ENCODE measurements at regions not wholly inside any gene's neighbourhood (a gene's known extent, or its start where the extent isn't known, plus 50 kb on each side); places are given as distances from the start of the nearest gene placed in this dataset.
A peak's percentile ranks its signal among the peaks of the same experiment; 100 is the strongest.

DNA sequence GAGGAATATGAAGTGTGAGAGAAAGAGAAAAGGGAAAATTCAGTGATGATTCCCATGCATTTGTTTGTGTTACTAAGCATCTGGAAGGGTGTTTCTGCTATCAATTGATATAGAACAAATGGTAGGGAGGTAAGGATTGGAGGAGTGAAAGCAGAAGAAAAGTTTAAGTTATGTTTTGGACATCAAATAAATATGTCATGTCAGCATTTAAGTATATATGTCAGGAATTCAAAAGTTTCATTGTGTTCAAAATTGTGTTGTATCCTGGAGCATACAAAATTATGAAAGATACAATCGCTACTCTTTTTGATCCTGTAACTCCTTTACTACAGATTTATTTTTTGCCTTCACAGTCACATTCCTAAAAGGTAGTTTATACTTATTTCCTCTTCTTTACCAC lies 885.8 kb downstream of the KCNA4 start:
- no peak for ATAC-seq
- Histone ChIP-seq H3K9me3 (ENCODE audit: low read length) (no peaks in the 10 kb centered on the region), H3K79me2 (ENCODE audit: low read length) (no peaks in the 10 kb centered on the region), H3K4me2 (ENCODE audit: low read length) (no peak overlapping the region), H3K9me2 (replicated peaks; ENCODE audit: low read length) (no peaks in the 10 kb centered on the region), H3K4me1 (ENCODE audit: insufficient read depth, low read length) (no peaks in the 10 kb centered on the region; the same call in 1 of the 2 replicates), H3F3A (ENCODE audit: low read length, unreplicated experiment) (no peaks in the 10 kb centered on the region), H2AFZ (ENCODE audit: low read length) (no peak overlapping the region), H4K20me1 (ENCODE audit: low read length) (no peaks in the 10 kb centered on the region), H3K27ac (ENCODE audit: low read length) (no peak overlapping the region), H3K9ac (ENCODE audit: low read length) (no peak overlapping the region), H3K36me3 (ENCODE audit: low read depth, low read length) (no peaks in the 10 kb centered on the region), H3K27me3 (ENCODE audit: low read length) (no peaks in the 10 kb centered on the region), H3K4me3 (ENCODE audit: low read length) (no peak overlapping the region)
- ChIA-PET CTCF (no interaction called here), POLR2A (ENCODE audit: unreplicated experiment) (no interaction called here)
- TF ChIP-seq CTCF (conservative IDR thresholded peaks at IDR 0.05; ENCODE audit: low read depth, low read length) (no peak), EZH2phosphoT487 (IDR thresholded peaks at IDR 0.05; ENCODE audit: borderline replicate concordance, low read length) (no peak), EZH2 (IDR thresholded peaks at IDR 0.05; ENCODE audit: low read length, unreplicated experiment) (no peak)
- no peak for DNase-seq
- BruUV-seq (replicated peaks), result no TSS peak
- intact Hi-C loops (cut with micrococcal nuclease), result no loop called here

DNA sequence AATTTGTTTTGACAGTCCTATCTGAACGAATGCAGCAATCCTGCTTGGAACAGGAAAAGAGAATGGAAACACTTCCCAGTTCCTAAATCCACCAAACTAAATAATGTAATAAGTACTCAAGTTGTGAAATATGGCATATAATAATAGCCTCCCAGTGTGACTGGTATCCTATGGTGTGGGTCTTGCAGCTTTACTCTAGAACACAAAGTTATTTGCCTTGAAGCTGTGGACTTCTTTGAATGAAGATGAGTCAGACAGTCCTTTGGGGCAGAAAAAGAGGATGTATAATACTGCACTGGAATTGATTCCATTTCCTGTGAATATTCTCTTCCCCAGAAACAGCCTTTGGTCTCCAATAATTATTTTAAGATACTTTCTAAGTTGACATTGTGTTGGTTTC lies 887.0 kb downstream of the KCNA4 start:
- no peaks in the 10 kb centered on the region for H3K27me3 ChIP-seq (ENCODE audit: low read length)
- ATAC-seq, result peak; percentile 71
- TF ChIP-seq EZH2phosphoT487 (IDR thresholded peaks at IDR 0.05; ENCODE audit: borderline replicate concordance, low read length) (no peak), CTCF (conservative IDR thresholded peaks at IDR 0.05; ENCODE audit: low read depth, low read length) (no peak)
- peak; percentile 40 for DNase-seq
- no peak overlapping the region for H3K9ac ChIP-seq (ENCODE audit: low read length)
- H3K36me3 ChIP-seq (ENCODE audit: low read depth, low read length), result no peaks in the 10 kb centered on the region
- no peak overlapping the region for H3K4me2 ChIP-seq (ENCODE audit: low read length)
- no peaks in the 10 kb centered on the region for H3K9me3 ChIP-seq (ENCODE audit: low read length)
- intact Hi-C loops (cut with micrococcal nuclease), result no loop called here
- no peaks in the 10 kb centered on the region for H3K9me2 ChIP-seq (replicated peaks; ENCODE audit: low read length)
- H3F3A ChIP-seq (ENCODE audit: low read length, unreplicated experiment), result no peaks in the 10 kb centered on the region
- no peaks in the 10 kb centered on the region; the same call in 1 of the 2 replicates for H3K4me1 ChIP-seq (ENCODE audit: insufficient read depth, low read length)
- POLR2A ChIA-PET (ENCODE audit: unreplicated experiment), result no interaction called here
- no peaks in the 10 kb centered on the region for H4K20me1 ChIP-seq (ENCODE audit: low read length)
- no peak overlapping the region for H2AFZ ChIP-seq (ENCODE audit: low read length)
- CTCF ChIA-PET, result no interaction called here
- no peak overlapping the region for H3K4me3 ChIP-seq (ENCODE audit: low read length)
- H3K27ac ChIP-seq (ENCODE audit: low read length), result no peak overlapping the region
- H3K79me2 ChIP-seq (ENCODE audit: low read length), result no peaks in the 10 kb centered on the region
- no TSS peak for BruUV-seq (replicated peaks)

DNA sequence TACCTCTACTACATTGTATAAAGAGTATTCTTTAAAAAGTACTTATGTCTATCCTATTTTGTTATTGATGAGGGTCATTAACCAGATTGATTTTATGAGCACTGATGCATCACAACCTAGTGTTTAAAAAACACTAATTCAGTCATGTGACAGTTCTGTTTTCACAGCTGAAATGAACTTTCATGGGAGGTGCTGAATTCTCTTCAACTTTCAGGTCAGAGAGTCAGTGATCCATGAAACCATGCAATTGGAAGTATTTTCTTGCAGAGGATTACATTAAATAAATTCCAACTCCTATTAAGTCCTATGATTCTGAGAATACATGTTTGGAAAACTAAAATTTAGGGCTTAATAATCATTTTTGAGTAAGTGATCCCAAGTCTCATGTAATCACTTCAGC lies 889.4 kb downstream of the KCNA4 start:
- Histone ChIP-seq H3F3A (ENCODE audit: low read length, unreplicated experiment) (no peaks in the 10 kb centered on the region), H3K9ac (ENCODE audit: low read length) (no peak overlapping the region), H3K36me3 (ENCODE audit: low read depth, low read length) (no peaks in the 10 kb centered on the region), H3K9me3 (ENCODE audit: low read length) (no peaks in the 10 kb centered on the region), H3K79me2 (ENCODE audit: low read length) (no peaks in the 10 kb centered on the region), H3K4me1 (ENCODE audit: insufficient read depth, low read length) (no peaks in the 10 kb centered on the region; the same call in 1 of the 2 replicates), H3K27ac (ENCODE audit: low read length) (no peak overlapping the region), H2AFZ (ENCODE audit: low read length) (no peak overlapping the region), H3K4me2 (ENCODE audit: low read length) (no peak overlapping the region), H3K9me2 (replicated peaks; ENCODE audit: low read length) (no peaks in the 10 kb centered on the region), H3K4me3 (ENCODE audit: low read length) (no peak overlapping the region), H3K27me3 (ENCODE audit: low read length) (no peaks in the 10 kb centered on the region), H4K20me1 (ENCODE audit: low read length) (no peaks in the 10 kb centered on the region)
- ChIA-PET POLR2A (ENCODE audit: unreplicated experiment) (no interaction called here), CTCF (no interaction called here)
- no TSS peak for BruUV-seq (replicated peaks)
- DNase-seq (no peak), ATAC-seq (no peak)
- TF ChIP-seq EZH2phosphoT487 (IDR thresholded peaks at IDR 0.05; ENCODE audit: borderline replicate concordance, low read length) (no peak), EZH2 (IDR thresholded peaks at IDR 0.05; ENCODE audit: low read length, unreplicated experiment) (no peak), CTCF (conservative IDR thresholded peaks at IDR 0.05; ENCODE audit: low read depth, low read length) (no peak)
- intact Hi-C loops (cut with micrococcal nuclease), result no loop called here
